ENCODE measurements at regions not wholly inside any gene's neighbourhood (a gene's known extent, or its start where the extent isn't known, plus 50 kb on each side); places are given as distances from the start of the nearest gene placed in this dataset.

DNA sequence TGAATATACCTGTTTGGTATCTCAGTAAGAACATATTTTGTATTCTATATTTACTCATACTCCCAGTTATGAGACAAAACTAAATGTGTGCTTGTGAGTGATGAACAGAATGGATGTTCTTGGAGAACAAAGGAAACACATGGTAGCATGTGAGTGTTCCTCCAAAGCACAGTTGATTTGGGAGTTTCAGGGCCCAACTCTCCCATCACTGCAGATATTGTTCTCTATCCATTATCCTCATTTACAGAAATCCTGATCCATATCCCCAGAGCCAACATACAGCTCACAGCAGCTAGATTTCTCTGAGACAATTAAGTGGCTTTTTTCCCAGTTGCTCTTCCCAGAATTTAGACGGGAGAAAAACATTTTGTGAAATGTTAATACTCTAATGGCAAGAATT lies 75.6 kb upstream of the MAPRE2 start:
- TF ChIP-seq POLR2AphosphoS5 (IDR thresholded peaks at IDR 0.05): no peak
- no peak for TF ChIP-seq CTCF (IDR thresholded peaks at IDR 0.05)

Measured in gastroesophageal sphincter (tissue), 3 donors.